CD4-positive, alpha-beta T cell treated with Interleukin-6 for 4 hours (primary cell): ENCODE measurements at regions not wholly inside any gene's neighbourhood (a gene's known extent, or its start where the extent isn't known, plus 50 kb on each side); places are given as distances from the start of the nearest gene placed in this dataset.
"Not testable (repeated sequence)": the region's sequence is repeated elsewhere in the genome, so short reads cannot be mapped to it uniquely, and the experiment has no call there.

ENCODE experiments used
- DNase-seq: peaks from one replicate; pipeline ENCODE4 v3.0.0-alpha.2; 2020; ENCODE audit warnings: mixed read lengths

DNA sequence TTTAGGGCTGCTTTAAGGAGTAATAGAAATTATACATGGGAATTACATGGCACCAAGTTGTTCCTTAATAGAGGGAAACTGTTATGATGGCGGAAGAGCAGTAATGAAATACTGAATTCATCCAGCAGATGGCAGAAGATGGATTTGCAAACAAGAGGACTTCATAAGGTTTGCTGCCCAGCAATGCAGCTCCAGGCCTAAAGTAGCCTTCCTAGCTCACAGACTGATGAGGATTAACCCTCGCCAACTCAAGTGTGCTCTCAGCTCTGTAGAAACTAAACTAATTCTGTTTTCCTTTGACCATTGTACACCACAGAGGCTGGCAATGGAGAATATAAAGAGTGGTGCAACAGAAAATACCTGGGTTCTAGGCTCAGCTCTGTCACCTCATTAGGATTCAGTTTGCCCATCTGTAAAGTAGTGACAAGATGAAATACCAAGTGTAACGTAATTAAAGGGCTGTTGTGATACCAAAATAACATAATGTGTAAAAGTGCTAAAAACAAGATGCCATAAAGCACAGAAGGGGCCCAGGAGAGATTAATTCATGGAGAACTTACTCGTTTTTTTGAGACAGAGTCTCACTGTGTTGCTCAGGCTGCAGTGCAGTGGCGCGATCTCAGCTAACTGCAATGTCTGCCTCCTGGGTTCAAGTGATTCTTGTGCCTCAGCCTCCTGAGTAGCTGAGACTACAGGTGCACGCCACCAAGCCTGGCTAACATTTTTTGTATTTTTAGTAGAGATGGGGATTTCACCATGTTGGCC, 102.4 kb upstream of the SERBP1 start:
- DNase-seq: peak; percentile 6

DNA sequence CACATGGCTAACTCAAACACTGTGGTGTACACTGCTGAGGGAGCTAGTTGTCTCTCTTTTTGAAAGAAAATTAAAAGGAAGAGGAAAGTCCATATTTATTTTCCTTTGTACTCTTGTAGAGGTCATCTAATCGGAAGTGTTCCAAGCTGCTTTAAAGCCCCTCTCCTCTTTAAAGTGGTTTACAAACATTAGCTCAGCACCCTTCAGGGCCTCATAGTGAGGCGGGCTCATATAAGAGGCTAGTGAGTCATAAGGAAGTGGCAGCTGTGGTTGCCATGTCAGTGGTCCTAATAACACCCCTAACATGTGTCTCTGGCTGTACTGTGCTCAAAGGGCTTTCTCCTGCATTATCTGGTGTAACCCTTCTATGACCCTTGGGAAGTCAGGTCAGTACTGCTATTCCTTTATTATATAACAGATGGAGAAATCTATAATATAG, 104.4 kb upstream of the SERBP1 start:
- no peak for DNase-seq

DNA sequence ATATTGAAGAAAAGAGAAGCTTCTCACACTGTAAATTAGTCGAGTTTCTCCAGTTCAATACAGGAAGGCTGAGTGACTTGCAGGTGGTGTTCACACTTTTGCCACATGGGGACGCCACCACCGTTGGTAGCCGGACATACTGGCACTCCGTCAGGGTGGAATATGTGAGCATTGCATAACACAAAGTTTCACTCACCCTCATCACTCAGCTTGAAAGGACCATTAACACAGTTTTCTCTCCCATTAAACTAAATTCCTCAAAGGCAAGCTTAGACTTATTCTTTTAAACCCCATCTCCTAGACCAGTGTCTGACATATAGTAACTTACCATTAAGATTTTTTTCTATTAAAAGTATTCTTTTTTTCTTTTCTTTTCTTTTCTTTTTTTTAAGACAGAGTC, 105.3 kb upstream of the SERBP1 start:
- DNase-seq: no peak

DNA sequence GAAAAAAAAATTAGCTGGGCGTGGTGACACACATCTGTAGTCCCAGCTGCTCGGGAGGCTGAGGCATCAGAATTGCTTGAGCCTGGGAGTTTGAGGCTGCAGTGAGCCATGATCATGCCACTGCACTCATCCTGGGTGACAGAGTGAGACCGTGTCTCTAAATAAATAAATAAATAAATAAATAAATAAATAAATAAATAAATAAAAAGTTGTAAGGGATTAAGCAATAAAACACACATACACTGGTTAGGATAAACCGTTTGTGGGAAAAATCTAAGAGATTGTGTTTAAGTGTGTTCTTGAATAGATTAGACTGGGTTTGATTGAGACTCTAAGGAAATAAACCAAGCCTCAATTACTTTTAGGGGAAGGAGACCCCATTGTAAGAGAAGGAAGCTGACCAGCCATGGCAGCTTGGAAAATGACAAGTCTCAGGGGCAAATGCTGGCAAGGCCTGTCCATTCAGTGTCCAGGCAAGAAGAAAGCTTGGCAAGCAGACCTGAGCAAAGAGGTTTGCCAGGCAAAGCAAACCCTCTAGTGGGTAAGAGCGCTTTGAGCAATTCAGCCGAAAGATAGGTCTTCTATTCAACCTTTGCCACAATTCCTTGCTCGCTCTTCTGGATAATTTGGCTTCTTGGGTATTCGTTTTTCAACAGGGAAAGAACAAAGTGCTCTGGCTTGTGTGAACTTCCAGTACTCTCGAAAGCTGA, 106.9 kb upstream of the SERBP1 start:
- no peak for DNase-seq

DNA sequence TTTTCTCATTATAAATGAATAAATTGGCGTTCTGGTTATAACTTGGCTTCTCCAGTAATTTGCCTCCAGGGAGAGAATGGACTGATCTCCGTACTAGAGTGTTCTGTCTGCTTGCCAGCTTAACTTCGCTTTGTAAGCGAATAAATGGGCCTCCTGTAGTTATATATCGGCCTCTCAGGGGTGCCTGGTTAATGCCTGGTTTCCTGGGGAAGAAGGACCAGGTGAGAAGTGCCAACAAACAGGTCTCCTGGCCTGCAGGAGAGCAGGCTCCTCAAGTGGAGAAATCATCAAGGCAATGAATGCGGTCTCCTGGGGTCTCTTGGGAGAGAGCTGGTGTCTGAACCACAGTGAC, 107.4 kb upstream of the SERBP1 start:
- DNase-seq: no peak

DNA sequence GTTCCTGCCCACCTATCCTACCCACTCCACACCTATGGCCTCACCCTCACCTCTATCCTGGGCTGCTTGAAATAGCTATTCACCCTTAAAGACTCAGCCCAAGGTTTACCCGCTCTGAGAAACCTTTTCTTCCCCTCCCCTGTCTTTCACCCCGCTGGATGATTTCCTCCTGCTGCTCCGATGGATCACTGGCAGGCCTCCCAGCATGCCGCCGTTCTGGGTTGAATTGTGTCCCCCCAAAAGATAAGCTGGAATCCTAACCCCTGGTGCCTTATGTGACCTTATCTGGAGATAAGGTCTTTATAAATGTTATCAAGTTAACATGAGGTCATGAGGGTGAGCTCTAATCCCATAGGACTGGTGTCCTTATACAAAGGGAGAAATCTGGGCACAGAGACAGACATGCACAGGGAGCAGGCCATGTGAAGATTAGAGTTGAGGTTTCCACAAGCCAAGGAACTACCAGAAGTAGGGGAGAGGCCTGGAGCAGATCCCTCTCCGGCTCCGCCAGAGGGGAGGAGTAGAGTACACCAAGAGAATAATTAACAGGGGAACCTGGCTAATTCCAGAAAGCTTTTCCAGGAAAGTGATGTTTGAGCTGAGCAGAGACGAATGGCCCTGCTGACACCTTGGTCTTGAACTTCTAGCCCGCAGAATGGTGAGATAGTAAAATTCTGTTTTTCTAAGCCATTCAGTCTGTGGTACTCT, 110.0 kb upstream of the SERBP1 start:
- DNase-seq: no peak

DNA sequence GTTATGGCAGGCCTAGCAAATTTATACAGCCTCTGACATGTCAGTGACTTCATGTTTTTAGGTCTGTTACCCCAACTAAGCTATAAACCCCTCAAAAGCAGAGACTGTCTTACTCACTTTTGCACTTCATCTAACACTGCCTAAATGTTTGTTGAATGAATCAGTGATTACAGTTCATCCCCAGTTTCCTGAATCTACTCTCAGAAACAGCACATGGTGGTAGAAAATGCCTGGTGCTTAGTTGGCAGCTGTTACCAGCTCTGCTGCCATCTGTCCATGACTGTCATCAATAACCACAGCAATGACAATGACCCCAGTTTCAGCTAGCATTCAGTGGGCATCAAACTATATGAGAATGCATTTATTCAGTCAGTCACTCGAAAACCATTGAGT, 110.5 kb upstream of the SERBP1 start:
- no peak for DNase-seq

DNA sequence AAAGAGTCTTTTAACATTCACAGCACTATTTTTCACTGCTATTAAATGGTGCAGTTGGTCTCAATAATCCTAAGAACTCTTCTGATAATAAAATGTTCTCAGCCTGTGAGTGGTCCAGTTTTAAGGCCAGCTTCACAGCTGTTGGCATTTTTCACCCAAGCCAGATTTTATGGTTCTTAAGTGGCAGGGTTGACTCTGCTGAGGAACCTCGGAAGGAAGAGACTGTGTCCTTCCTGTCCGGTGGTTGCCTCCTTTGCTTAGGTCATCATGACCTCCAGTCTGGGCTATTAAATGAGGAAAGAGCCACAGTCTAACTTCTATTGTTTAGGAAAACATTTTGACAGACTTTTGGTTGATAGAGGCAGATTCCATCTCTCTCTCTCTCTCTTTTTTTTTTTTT, 112.5 kb upstream of the SERBP1 start:
- no peak for DNase-seq

DNA sequence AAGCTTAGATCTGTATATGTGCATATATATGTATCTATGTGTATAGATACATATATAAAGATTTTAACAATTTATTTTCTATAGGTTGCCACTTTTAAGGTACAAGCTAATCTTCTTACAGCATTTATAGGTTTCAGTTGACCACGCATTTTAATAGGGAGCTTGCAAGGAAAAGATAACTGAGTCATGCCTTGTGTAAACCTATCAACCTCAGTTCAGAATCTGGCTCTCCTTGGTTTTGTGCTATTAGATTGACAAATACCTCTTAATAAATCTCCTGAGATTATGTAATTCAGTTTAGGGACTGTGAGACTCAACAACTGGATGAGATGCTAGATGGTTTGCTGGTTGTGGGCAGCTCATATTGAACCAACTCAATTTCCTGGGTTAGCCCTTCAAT, 114.7 kb upstream of the SERBP1 start:
- DNase-seq: no peak

DNA sequence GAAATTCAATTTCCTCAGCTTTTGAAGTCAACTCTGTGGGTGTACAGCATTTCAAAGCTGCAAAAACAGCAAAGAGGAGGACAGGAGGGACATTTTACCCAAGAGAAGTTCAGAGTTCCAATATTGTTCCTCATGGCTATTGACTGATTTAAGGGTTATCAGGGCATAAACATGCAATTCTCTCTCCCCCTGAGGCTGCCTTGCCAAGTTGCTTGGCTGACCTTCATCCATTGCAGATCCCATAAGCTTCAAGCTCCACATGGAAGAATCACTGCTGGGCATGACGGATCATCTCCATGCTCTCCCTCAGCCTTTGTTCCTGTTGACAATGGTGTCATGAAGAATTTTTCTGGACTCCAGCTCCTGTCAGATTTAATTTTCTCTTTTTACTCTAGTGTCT, 115.2 kb upstream of the SERBP1 start:
- DNase-seq: no peak

DNA sequence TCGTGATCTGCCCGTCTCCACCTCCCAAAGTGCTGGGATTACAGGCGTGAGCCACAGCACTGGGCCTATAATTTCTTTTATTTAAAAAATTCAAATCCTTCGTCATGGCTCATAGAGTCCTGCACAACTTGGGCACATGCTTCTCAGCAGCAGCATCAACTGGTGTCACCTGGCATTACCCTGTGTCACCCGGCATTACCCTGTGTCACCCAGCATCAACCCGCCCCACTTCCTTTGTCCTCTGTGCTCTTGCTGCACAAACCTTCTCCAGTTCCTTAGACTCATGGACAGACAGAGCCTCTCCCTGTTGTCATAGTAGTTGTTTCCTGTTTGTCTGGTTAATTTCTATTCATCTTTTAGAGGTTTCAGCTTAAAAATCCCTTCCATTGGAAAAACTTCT, 121.2 kb upstream of the SERBP1 start:
- no peak for DNase-seq

DNA sequence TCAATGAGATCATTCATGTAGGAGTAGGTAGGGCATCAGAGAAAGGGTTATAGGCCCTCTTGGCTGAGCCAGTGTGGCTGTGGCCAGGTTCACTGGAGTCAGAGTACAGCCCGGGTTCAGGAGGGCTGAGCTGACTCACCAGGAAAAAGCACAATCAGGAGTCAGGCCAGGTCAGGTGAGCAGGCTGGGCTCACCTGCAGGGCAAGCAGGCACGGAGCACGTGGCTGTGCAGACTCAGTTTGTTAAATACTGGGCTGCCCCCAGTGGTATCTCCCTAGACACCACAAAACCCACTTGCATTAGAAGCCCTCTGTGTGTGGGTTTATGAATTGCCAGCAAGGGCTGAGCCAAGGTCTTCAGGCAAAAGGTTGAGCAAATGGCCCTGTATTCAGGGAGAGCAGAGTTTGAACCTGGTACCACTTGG, 122.1 kb upstream of the SERBP1 start:
- DNase-seq: no peak

DNA sequence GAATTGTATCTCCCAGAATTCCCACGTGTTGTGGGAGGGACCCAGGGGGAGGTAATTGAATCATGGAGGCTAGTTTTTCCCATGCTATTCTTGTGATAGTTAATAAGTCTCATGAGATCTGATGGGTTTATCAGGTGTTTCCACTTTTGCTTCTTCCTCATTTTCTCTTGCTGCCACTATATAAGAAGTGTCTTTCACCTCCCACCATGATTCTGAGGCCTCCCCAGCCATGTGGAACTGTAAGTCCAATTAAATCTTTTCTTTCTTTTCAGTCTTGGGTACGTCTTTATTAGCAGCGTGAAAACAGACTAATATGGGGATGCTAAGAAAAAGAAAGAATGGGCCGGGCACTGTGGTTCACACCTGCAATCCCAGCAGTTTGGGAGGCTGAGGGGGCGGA, 124.0 kb upstream of the SERBP1 start:
- DNase-seq: not testable (repeated sequence)

DNA sequence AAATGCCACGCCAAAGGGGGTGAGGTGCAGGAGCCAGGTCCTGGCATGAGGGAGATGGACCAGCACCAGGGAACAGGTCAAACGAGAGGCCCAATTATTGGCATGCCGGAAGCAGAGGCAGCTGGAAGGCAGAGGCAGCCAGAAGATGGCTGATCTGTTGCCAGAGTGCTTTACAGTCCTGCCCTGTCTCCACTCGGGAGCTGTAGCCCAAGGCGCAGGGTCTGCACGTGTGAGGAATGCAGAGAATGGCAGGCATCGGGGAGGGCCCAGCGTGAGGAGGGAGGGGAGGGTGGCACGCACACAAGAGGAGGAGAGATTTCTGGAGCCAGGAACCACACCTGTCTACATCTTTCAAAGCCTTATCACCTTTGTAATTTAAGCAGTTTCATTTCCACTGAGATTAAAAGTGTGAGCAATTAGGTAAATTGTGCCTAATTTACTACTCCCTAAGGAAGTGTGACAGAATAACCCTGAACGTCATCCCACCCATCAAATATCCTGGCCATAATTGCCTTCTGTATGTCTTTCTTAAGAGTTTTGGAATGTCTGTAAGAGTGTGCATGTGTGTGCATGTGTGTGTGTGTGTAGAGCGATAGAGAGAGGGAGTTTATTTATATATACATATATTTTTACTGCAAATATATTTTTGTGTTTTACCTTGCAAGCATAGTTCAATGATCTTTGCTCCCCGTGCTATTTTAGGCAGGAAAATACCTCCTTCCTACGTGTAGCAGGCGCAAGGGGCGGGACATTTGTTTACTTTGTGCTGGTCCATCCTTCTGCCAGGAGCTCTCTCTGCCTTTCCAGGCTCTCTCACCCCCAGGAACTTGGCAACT, 125.5 kb upstream of the SERBP1 start:
- DNase-seq: no peak

DNA sequence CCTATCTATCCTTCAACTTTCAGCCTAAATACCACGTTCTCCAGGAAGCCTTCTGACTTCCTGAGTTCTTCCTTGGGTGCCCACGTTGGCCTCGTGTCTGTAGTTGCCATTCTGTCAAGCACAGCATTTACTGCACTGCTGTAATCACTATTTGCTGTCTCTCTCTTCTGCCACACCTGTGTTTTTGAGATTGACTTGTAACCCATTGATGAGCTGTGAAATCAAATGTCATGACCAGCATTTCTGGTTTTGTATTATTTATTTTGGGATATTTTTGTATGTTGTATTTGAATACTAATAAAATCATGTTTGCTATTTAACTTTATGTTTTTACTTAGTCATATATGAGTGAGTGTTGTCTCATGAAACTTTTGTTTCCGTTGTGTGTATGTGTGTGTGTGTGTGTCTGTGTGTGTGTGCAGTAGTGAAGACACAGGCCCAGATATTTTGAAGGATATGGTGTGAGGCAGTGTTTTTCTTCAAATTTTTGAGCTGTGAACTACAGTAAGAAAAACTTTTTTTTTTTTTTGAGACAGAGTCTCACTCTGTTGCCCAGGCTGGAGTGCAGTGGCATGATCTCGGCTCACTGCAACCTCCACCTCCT, 126.2 kb upstream of the SERBP1 start:
- no peak for DNase-seq

DNA sequence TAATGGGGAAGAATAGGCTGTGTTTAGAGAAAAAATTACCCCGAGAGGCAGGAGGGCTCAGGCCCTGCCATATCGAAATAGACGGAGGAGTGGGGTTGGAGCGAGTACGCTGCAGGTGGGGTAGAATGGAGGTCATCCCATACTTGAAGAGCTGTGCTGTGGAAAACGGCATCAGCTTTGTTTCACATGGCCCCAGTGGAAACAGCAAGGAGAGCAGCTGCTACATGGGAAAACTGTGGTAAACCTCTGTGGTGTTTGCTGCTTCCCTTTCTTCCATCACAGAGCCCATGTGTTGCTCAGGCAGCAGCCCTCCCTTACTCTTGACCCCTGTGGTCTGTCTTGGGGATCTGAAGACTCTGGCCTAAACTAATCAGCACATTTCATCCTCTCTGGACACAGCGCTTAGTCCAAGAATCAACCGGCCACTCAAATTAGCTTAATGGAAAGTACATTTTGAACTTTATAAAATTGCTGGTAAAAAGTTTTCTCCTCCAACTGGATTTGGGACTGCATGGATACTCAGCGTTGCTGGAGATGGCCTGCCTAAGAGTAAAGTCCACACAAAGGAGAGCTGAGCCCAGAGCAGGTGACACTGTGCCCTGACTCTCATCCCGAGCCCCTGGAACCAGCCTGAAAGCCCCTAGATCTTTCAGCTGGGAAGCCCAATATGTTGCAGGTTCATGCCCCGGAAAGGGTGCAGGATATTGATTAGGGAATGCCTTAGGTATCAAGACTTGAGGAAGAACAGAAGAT, 127.1 kb upstream of the GADD45A start:
- no peak for DNase-seq

DNA sequence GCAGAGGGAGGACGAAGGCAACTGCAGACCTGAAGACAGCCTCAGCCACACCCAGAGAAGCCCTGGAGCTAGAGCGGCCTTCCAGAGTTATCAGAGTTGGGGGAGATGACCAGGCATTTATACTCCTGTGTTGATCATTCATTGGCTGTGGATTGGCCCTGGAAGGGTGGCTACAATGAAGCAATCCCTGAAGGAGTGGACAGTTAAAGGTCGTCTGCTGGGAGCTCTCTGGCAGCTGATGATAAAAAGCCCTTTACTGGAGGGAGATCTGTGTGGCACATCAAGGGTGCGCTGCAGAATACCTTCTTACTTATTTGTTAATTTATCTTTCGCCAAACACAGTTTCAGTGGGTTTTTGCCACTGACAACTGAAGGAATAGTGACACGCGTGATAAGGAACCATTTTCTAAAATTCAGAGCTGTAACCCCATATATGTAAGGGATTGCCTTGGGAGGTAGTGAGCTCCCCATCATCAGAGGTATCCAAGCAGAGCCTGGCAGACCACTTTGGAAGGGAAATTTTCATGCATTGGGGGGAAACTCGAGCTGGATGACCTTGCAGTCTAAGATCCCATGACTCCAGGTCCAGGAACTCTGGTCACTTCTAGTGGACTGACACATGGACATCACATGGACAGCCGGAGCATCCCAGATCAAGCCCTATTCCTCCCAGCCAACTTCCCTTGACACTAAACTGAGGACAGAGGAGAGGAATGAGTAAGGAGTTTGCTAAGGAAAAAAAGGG, 126.4 kb upstream of the GADD45A start:
- DNase-seq: no peak

DNA sequence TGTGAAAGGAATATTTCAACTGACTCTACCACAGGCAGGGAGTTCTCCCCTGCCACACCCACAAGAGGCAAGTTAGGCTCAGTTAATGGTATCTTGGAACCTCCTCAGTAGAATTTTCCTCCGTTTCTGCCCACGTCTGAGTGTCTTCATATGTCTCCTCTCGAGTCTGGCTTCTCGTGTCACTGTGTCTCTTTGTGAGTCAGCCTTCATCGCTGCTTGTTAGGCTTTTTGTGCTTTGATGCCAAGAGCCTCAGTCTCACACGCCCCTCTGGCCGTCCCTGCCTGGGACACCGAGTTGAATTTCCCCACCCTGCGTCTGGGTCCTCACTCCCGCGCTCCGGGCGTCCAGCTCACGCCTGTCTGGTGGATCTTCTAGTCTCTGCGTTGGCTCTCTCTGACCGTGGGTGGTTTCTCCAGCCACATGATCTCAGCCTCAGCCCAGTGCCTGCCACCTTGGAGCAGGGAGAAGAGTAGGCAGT, 125.7 kb upstream of the GADD45A start:
- DNase-seq: no peak

DNA sequence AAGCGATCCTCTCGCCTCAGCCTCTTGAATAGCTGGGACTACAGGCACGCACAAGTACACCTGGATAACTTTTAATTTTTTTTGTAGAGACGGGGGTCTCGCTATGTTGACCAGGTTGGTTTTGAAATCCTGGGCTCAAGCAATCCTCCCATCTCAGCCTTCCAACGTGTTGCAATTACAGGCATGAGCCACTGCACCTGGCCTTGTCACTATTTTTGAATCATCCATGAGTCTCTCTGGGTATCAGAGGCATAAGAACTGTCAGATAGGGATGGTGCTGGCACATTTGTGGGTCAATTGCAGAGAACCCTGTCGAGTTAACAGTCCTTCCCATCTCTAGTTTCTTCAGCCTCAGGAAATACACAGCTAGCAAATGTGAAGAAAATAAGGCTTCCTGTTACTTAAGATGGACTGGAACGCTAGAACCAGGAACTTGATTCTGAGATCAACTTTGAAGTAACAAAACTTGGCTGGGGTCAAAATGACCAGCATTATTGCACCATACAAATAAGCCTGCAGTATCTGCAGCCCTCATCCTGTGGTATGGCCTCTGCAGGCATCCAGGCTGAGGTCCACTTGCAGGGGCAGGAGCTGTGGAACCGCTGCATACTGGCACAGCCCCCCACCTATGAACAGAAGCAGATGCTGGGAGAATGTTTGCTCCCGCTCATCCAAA, 124.3 kb upstream of the GADD45A start:
- DNase-seq: no peak

DNA sequence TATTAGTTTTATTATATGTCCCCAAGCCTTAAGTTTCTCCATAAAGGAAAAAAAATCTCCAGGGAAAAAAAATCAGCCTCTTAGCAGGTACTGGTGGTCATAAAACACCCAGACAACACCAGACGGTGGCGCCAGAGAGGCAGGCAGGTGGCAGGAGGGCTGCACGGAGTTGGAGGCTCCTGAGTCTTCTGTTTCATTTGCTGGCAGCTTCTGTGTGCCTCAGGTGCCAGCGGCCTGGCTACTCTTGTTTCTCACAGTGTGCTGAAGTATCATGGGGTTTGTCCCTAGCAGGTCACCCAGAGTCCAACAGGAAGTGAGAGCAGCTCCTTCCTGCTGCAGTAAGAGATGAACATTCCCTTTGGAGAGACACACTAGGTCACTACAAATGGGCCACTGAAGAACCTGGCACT, 123.3 kb upstream of the GADD45A start:
- DNase-seq: peak; percentile 86
